Ovary (tissue), 7 donors: ENCODE measurements at regions not wholly inside any gene's neighbourhood (a gene's known extent, or its start where the extent isn't known, plus 50 kb on each side); places are given as distances from the start of the nearest gene placed in this dataset.

Experiments
- DNase-seq, 5 donors: peaks; one replicate each; pipeline ENCODE4 v3.0.0-alpha.2; 2019 to 2020
- H3K27ac ChIP-seq, 2 donors: fragments of 200-600 bp; one replicate each; pipeline versions ENCODE4 v1.5.1 to v1.8.0; 2019 to 2022
- H3K27me3 ChIP-seq: fragments of 200-600 bp; one replicate; pipeline ENCODE4 v1.8.0; 2022
- H3K36me3 ChIP-seq: fragments of 200-600 bp; sonication (generic); one replicate; pipeline ENCODE4 v1.5.1; 2019
- H3K4me1 ChIP-seq: one replicate; pipeline ENCODE4 v1.8.1; 2013; ENCODE audit warnings: mild to moderate bottlenecking, moderate library complexity; ENCODE audit not compliant: insufficient read depth
- H3K4me3 ChIP-seq: fragments of 200-600 bp; sonication (generic); one replicate; pipeline ENCODE4 v1.5.1; 2017
- H3K9me3 ChIP-seq, 2 donors: fragments of 200-600 bp in 1 of 2; sonication (generic) in 1 of 2; one replicate each; pipeline versions ENCODE4 v1.5.1 to v1.8.1; 2013 to 2019; ENCODE audit warnings: mild to moderate bottlenecking in 1 of 2, moderate library complexity in 1 of 2
- CTCF ChIP-seq, 3 donors: fragments of 450-650 bp in 2 of 3; fragments of 200-600 bp in 1 of 3; IDR thresholded peaks; one replicate each; pipeline versions ENCODE4 v1.5.1 to v1.8.0; 2016 to 2022; ENCODE audit warnings: antibody characterized with exemption in 3 of 3, mild to moderate bottlenecking in 1 of 3
- EP300 ChIP-seq: sonication (generic); formaldehyde crosslinking; IDR thresholded peaks from one replicate; pipeline ENCODE4 v1.6.1; 2017; ENCODE audit warnings: antibody characterized with exemption
- POLR2A ChIP-seq: fragments of 450-650 bp; IDR thresholded peaks from one replicate; pipeline ENCODE4 v1.6.1; 2017; ENCODE audit warnings: antibody characterized with exemption, mild to moderate bottlenecking, moderate library complexity
- WGBS, 3 donors: extraction: QIAGEN DNeasy Blood & Tissue Kit in 1 of 3; methylation state at CpG; one replicate each; pipeline versions ENCODE4 v1.1.5 to v1.1.7; 2013 to 2017; 5-methylcytosine and 5-hydroxymethylcytosine counted together
- intact Hi-C, 4 donors: fragments of 100-400 bp; cut with DNase I; formaldehyde crosslinking; loops; one replicate each; pipeline versions ENCODE4 v1.11.0 to v1.15.1; 2022 to 2023
- donor health status: DM: no; HTN: no; CAD: no; lungs with moderate emphysema.
- donor health status: DM: no; HTN: no; CAD: no.
- donor health status: Bipolar disorder and iron deficiency.
- donor health status: DM: no; HTN: no; CAD: no.
- donor health status: DM: yes; HTN: yes; CAD: no.

GRCh38 chr10:114767986-114768821 is 53.4 kb upstream of the FHIP2A start:
- 3 to 4% (median 4%) methylated on average over 32 to 85 of the region's 85 CpGs for WGBS, 3 donors
- H3K27ac ChIP-seq, result peak overlapping the region in 1 of 2 donors; percentile 58

GRCh38 chr10:114770009-114770408 is 51.6 kb upstream of the FHIP2A start:
- H3K27ac ChIP-seq, result no peak overlapping the region
- H3K4me1 ChIP-seq, result no peaks in the 10 kb centered on the region
- TF ChIP-seq CTCF (IDR thresholded peaks at IDR 0.05) (no peak), POLR2A (no peak)
- no peaks in the 10 kb centered on the region for H3K27me3 ChIP-seq
- intact Hi-C loops, result no loop called here
- no peaks in the 10 kb centered on the region for H3K9me3 ChIP-seq
- DNase-seq, result no peak
- H3K4me3 ChIP-seq, result no peak overlapping the region
- no peaks in the 10 kb centered on the region for H3K36me3 ChIP-seq

More at GRCh38 chr10:114767986-114768821, 53.4 kb upstream of the FHIP2A start:
- TF ChIP-seq POLR2A (no peak), EP300 (no peak), CTCF (IDR thresholded peaks at IDR 0.05) (no peak)
- H3K4me3 ChIP-seq, result peak overlapping the region; percentile 69
- H3K9me3 ChIP-seq, result no peaks in the 10 kb centered on the region
- H3K36me3 ChIP-seq, result no peaks in the 10 kb centered on the region
- no peaks in the 10 kb centered on the region for H3K4me1 ChIP-seq
- H3K27me3 ChIP-seq, result no peaks in the 10 kb centered on the region
- DNase-seq, result peak in 1 of 5 donors; percentile 15
- intact Hi-C loops, result no loop called here

GRCh38 chr10:114771157-114771556 is 50.4 kb upstream of the FHIP2A start:
- Histone ChIP-seq H3K27me3 (no peaks in the 10 kb centered on the region), H3K36me3 (no peaks in the 10 kb centered on the region), H3K27ac (no peak overlapping the region), H3K4me3 (no peak overlapping the region), H3K4me1 (no peaks in the 10 kb centered on the region), H3K9me3 (no peaks in the 10 kb centered on the region)
- DNase-seq, result no peak
- intact Hi-C loops, result no loop called here
- TF ChIP-seq POLR2A (no peak), EP300 (no peak), CTCF (IDR thresholded peaks at IDR 0.05) (no peak)
- WGBS, 3 donors, result 92 to 98% (median 97%) methylated on average over 1 of the region's 1 CpG

- intact Hi-C loops, result no loop called here
- Histone ChIP-seq H3K27ac (no peak overlapping the region), H3K27me3 (no peaks in the 10 kb centered on the region), H3K9me3 (no peaks in the 10 kb centered on the region), H3K36me3 (no peaks in the 10 kb centered on the region), H3K4me3 (no peak overlapping the region), H3K4me1 (no peaks in the 10 kb centered on the region)
- no peak for DNase-seq
- TF ChIP-seq EP300 (no peak), POLR2A (no peak), CTCF (IDR thresholded peaks at IDR 0.05) (no peak)
Observed at GRCh38 chr10:114771749-114772148, 49.8 kb upstream of the FHIP2A start.
